Suprapubic skin (tissue), 4 donors: ENCODE measurements at regions not wholly inside any gene's neighbourhood (a gene's known extent, or its start where the extent isn't known, plus 50 kb on each side); places are given as distances from the start of the nearest gene placed in this dataset.

Source experiments
- EP300 ChIP-seq: sonication (generic); formaldehyde crosslinking; IDR thresholded peaks from one replicate; pipeline ENCODE4 v1.6.1; 2017; ENCODE audit warnings: antibody characterized with exemption
- POLR2AphosphoS5 ChIP-seq, 3 donors: sonication (generic); formaldehyde crosslinking; IDR thresholded peaks; one replicate each; pipeline ENCODE4 v1.6.1; 2017; ENCODE audit warnings: antibody characterized with exemption in 3 of 3
- TF ChIP-seq, protein P1 (sequence below), 2 donors: fragments of 200-600 bp in 1 of 2; fragments of 450-650 bp in 1 of 2; sonication (generic) in 1 of 2; IDR thresholded peaks; one replicate each; pipeline ENCODE4 v1.5.1; 2016 to 2019; ENCODE audit warnings: antibody characterized with exemption in 2 of 2, mild to moderate bottlenecking in 1 of 2, moderate library complexity in 1 of 2

DNA sequence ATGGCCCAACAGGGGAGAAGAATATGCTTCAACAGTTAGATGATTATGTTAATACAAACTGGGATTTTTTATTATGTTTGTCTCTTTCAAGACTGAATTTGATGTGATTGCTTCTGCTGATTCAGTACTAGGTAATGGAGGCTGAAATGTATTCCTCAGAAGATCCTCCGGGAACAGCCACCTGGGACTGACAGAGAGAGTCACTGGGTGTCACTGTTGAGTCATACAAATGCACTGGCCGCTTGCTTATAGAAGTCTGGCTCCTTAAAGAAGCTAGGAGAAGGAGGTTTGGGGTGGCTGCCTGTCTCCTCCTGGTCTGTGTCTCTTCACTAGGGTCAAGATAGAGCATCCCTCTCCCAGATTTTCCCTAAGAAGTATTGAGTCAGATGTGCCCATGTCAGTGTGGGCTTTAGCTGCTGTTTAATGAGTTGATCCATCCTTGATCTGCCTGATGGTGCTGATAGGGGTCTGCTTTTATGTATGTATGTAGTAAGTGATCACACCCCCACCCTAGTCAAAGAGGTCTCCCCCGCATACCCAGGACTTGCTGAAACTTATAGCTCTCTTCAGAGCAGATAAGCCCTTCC, 773.4 kb downstream of the BRINP1 start:
- TF ChIP-seq, protein P1, sequence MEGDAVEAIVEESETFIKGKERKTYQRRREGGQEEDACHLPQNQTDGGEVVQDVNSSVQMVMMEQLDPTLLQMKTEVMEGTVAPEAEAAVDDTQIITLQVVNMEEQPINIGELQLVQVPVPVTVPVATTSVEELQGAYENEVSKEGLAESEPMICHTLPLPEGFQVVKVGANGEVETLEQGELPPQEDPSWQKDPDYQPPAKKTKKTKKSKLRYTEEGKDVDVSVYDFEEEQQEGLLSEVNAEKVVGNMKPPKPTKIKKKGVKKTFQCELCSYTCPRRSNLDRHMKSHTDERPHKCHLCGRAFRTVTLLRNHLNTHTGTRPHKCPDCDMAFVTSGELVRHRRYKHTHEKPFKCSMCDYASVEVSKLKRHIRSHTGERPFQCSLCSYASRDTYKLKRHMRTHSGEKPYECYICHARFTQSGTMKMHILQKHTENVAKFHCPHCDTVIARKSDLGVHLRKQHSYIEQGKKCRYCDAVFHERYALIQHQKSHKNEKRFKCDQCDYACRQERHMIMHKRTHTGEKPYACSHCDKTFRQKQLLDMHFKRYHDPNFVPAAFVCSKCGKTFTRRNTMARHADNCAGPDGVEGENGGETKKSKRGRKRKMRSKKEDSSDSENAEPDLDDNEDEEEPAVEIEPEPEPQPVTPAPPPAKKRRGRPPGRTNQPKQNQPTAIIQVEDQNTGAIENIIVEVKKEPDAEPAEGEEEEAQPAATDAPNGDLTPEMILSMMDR (IDR thresholded peaks at IDR 0.05) = peak in 1 of 2 donors; percentile 17
- TF ChIP-seq POLR2AphosphoS5 (IDR thresholded peaks at IDR 0.05) (no peak), EP300 (no peak)
